DND-41 (cell line): ENCODE measurements at regions not wholly inside any gene's neighbourhood (a gene's known extent, or its start where the extent isn't known, plus 50 kb on each side); places are given as distances from the start of the nearest gene placed in this dataset.

ENCODE experiments used
- CTCF ChIP-seq: IDR thresholded peaks from 2 replicates; pipeline ENCODE4 v1.5.1; 2012; ENCODE audit warnings: borderline replicate concordance, low read length, moderate library complexity, mild to moderate bottlenecking; ENCODE audit not compliant: poor library complexity, severe bottlenecking; ENCODE audit errors: extremely low read depth
- EZH2 ChIP-seq: IDR thresholded peaks from 3 replicates; pipeline ENCODE4 v1.6.1; 2012; ENCODE audit warnings: borderline replicate concordance, low read depth, mild to moderate bottlenecking, moderate library complexity, low read length, inconsistent platforms; ENCODE audit not compliant: severe bottlenecking

GRCh38 chr7:112692333-112692732 is 97.9 kb downstream of the TMEM168 start:
- TF ChIP-seq CTCF (no peak), EZH2 (no peak)
